ENCODE measurements at regions not wholly inside any gene's neighbourhood (a gene's known extent, or its start where the extent isn't known, plus 50 kb on each side); places are given as distances from the start of the nearest gene placed in this dataset.

DNA sequence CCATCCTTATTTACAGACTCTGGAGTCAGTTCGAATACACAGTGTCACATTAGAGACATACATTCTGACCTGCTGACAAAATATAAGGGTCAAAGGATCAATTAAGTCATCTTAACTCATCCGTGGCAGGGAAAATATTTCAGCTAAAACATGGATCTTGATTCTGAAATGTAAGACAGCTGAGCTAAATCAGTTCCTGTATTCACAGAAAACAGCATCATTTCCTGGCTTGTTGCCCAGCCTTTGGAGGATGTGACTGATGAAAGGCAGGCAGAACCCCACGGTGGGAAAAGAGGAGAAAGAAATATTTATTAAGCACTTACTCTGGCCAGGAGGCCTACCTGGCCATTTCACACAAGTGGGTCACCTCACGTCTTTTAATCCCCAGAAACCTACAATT lies 101.9 kb downstream of the GAS2L3 start:
- DNase-seq = peak; percentile 72

- no peak for DNase-seq
Observed at GRCh38 chr12:100681074-100681473, 107.6 kb downstream of the GAS2L3 start.

DNA sequence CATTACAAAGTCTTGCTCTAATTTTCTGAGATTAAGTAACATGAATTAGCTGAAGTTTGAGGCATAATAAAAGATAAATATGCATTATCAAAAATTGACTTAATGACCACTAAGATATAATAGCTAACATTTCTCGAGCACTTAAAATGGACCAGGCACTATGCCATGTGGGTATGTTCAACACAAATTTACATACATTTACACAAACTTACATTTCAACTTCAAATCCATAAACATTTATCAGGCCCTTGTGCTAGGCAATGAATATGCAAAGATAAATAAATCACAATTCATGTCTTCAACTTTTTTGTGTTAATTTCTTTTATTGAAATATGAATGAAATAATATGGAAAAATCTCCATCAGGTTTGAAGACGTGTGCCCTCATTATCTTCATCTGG lies 108.7 kb downstream of the GAS2L3 start:
- DNase-seq = no peak

DNA sequence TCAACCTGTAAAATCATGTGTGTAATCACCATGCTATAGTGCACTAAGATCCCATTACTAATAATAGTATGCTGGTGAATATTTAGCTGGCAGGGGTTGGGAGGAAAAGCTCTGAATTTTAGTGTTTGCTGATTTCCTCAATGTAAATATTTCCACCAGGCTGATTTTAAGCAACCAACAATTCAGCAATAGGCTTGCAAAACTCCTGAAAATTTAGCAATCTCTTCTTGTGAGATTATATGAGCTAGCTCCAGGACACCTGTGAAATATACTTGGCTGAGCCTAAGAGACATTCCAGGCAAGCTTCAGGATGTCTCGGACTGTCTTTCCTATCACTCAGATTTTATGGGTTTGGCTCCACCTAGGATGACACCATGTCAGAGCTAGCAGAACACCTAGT lies 106.9 kb upstream of the ANO4 start:
- no peak for DNase-seq

DNA sequence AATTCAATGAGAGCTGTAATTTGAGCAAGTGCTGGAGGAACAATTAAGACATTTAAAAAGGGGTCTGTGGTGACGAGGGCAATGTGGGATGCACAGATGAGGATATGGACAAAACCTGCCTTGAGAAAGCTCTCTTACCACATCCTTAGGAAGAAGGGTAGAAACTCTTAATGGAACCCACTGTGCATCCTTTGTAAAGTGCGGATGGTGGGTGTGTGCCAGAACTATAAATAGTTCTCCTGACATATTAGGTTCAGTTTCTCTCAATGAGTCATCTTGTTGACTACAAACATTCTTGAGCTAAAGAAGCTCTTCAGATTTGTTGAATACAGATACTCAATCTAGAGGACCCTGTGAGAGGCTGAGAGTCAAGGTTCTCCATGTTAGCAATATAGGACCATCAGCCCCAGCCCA lies 106.1 kb upstream of the ANO4 start:
- no peak for DNase-seq

- DNase-seq = no peak
Observed at GRCh38 chr12:100692502-100692901, 102.1 kb upstream of the ANO4 start.

GRCh38 chr12:100698518-100698917 lies 96.1 kb upstream of the ANO4 start:
- DNase-seq = no peak

- no peak for DNase-seq
Observed at GRCh38 chr12:100699209-100699608, 95.4 kb upstream of the ANO4 start.

DNA sequence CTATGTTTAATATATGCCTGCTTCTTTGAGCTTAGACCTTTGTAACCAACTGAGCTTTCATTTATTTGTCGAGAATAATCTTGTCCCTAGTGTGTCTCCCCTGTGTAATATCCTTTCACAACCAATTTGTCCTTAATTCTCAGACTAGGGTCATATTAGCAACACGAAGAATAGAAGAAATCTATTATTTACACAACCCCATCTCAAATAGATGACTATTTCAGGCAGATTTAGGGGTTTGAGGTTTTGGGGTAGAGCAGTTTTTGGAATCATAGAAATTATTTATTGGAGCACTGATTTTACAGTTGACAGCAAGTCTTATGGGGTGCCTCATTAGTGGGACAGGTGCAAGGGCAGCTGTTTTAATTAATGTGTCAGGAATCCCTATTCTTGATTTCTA lies 91.2 kb upstream of the ANO4 start:
- no peak for DNase-seq

- DNase-seq = no peak
Observed at GRCh38 chr12:100703868-100704267, 90.7 kb upstream of the ANO4 start.

GRCh38 chr12:100706033-100706432 lies 88.5 kb upstream of the ANO4 start:
- DNase-seq = peak; percentile 45

DNA sequence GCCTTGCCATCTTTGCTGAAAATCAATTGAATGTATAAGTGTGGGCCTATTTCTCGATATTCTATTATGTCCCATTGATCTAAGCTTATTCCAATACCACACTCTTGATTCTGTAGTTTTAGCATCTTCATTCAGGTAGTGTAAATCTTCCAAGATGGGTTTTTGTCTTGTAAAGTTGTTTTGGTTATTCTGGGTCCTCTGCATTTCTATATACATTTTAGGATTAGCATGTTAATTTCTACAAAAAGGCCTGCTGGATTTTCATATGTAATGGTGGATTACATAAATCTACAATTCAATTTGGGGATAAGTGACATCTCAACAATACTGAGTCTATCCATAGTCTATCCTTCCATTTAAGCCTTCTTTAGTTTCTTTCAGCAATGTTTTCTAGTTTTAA lies 86.0 kb upstream of the ANO4 start:
- DNase-seq = no peak

- peak; percentile 53 for DNase-seq
Observed at GRCh38 chr12:100715976-100716944, 78.3 kb upstream of the ANO4 start.

DNA sequence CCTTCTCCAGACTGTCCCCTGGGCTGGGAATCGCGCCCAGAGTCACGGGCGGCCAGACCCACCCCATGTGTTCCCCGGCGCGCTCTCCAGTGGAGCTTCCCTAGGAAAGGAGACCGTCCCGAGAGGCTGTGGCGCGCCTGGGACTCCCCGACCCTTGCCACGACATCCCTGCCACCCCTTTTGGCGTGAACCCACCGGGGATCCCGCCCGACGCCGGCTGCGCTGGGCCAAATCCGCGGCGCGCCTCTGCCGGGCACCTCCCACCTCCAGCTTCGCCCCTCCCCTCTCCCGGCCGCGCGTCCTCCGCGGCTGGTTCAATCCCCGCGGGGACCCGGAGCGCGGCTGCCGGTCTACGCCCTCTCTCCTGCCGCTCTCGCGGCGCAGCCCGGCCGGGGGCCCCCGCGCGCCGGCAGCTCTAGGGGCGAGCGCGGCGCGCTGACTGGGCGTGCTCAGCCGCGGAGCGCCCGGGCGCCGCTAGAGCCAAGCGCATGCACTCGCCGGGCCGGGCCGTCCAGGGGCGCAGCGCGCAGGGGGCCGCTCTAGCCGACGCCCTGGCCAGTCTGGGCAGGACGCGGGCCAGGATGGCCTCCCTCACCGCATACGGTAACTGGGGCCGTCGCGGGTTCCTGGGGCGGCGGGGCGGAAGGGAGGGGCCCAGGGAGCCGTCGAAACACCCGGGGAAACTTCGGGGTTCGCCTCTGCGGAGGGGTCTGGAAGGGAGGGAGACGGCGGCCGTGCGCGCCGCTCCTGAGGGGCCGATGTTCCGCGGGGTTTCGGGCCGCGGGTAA lies 77.4 kb upstream of the ANO4 start:
- DNase-seq = peak; percentile 64

- peak; percentile 32 for DNase-seq
Observed at GRCh38 chr12:100717733-100718067, 76.9 kb upstream of the ANO4 start.

GRCh38 chr12:100718187-100718586 lies 76.4 kb upstream of the ANO4 start:
- DNase-seq = peak; percentile 17

- DNase-seq = no peak
Observed at GRCh38 chr12:100720016-100720654, 74.4 kb upstream of the ANO4 start.

DNA sequence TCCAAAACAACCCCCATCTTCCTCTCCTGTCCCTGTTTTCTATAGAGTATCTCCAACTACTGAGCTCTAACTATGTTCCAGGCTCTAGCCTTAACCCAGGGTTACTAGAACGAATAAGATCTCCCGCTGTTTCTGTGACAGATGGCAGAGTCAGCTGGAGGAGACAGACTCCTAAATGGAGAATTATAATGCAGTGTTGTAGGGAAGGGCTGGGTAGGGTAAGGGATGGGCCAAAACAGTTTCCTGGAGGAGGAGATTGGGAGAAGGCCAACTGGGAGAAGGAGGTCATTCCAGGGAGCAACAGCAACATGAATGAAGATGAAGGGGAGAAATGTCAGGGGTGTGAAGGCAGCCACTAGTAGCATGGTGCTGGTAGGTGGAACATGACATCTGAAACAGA lies 73.4 kb upstream of the ANO4 start:
- peak; percentile 30 for DNase-seq

GRCh38 chr12:100724071-100724470 lies 70.5 kb upstream of the ANO4 start:
- DNase-seq = no peak

GRCh38 chr12:100733817-100734593 lies 60.6 kb upstream of the ANO4 start:
- DNase-seq = peak; percentile 75

GRCh38 chr12:100737168-100737567 lies 57.4 kb upstream of the ANO4 start:
- DNase-seq = no peak

GRCh38 chr12:100738086-100738485 lies 56.5 kb upstream of the ANO4 start:
- no peak for DNase-seq

Measured in eye (tissue), 1 donor.